K562 (cell line): ENCODE measurements at regions not wholly inside any gene's neighbourhood (a gene's known extent, or its start where the extent isn't known, plus 50 kb on each side); places are given as distances from the start of the nearest gene placed in this dataset.

Experiments used
- ATAC-seq: fragments of 200-7000 bp; cut with Tn5 transposase; 3 replicates; pipeline ENCODE4 v1.9.1; 2020; ENCODE audit warnings: moderate library complexity
- BruUV-seq: library from RNA; stranded (reverse); fragments of 400-500 nt; replicated peaks from 2 replicates; lab custom pipeline; 2021; lab: Mats Ljungman, UMichigan
- CTCF ChIA-PET: fragments of 300-600 bp; formaldehyde crosslinking; extraction: SDS; loops from one replicate; lab custom pipeline; 2021; ENCODE audit warnings: low intra/inter-chr PET ratio; lab: Yijun Ruan, JAX
- POLR2A ChIA-PET: fragments of 300-600, 350-650 bp; sonication (Branson Sonifier 250); formaldehyde crosslinking; extraction: SDS; loops from one replicate; lab custom pipeline; 2021; ENCODE audit warnings: antibody characterized with exemption, inconsistent platforms; lab: Yijun Ruan, JAX
- DNase-seq, 4 experiments: peaks; one replicate each; pipeline versions ENCODE4 v3.0.0 to v3.0.0-alpha.2; 2011 to 2018; ENCODE audit warnings: low spot score in 3 of 4, mixed read lengths in 3 of 4; ENCODE audit errors: extremely low read depth in 1 of 4
- FAIRE-seq: peaks from 2 replicates; lab custom pipeline; 2011; peaks lifted over from hg19 to GRCh38; lab: Jason Lieb, UNC
- H2AFZ ChIP-seq: 2 replicates; pipeline ENCODE4 v1.6.0; 2011; ENCODE audit warnings: low read depth, low read length, control low read depth, inconsistent platforms
- H3K27ac ChIP-seq: fragments of 200-600 bp; 3 replicates; pipeline ENCODE4 v1.8.0; 2011; ENCODE audit warnings: low read depth, mild to moderate bottlenecking, control low read depth, inconsistent platforms, low read length, moderate library complexity, mixed read lengths; ENCODE audit errors: extremely low read depth
- H3K27me3 ChIP-seq, 2 experiments: fragments of 300-600 bp in 1 of 2; 2 replicates in 1 of 2; 3 replicates in 1 of 2; pipeline versions ENCODE4 v1.6.0 to v1.8.0; 2011; ENCODE audit warnings: inconsistent platforms in 2 of 2, low read length in 2 of 2, mild to moderate bottlenecking in 1 of 2, mixed read lengths in 1 of 2, moderate library complexity in 1 of 2; ENCODE audit not compliant: control insufficient read depth in 2 of 2, insufficient read depth in 2 of 2
- H3K36me3 ChIP-seq: fragments of 300-600 bp; 3 replicates; pipeline ENCODE4 v1.8.0; 2011; ENCODE audit warnings: mild to moderate bottlenecking, low read length, inconsistent platforms; ENCODE audit not compliant: control insufficient read depth, insufficient read depth
- H3K4me1 ChIP-seq, 2 experiments: fragments of 200-600 bp in 1 of 2; replicated peaks in 1 of 2; 2 replicates in 1 of 2; 3 replicates in 1 of 2; pipeline versions ENCODE4 v1.5.1 to v1.8.0; 2011; ENCODE audit warnings: inconsistent platforms in 2 of 2, low read length in 2 of 2, mild to moderate bottlenecking in 1 of 2, mixed read lengths in 1 of 2, moderate library complexity in 1 of 2; ENCODE audit not compliant: control insufficient read depth in 2 of 2, insufficient read depth in 2 of 2
- H3K4me2 ChIP-seq: 2 replicates; pipeline ENCODE4 v1.6.1; 2011; ENCODE audit warnings: low read length, control low read depth, inconsistent platforms, mixed read lengths; ENCODE audit not compliant: insufficient read depth
- H3K4me3 ChIP-seq: fragments of 200-600 bp; sonication (generic), shearing (Covaris generic); 2 replicates; pipeline ENCODE4 v1.5.1; 2016; ENCODE audit warnings: control low read depth, inconsistent platforms
- H3K79me2 ChIP-seq: fragments of 200-600 bp; 3 replicates; pipeline ENCODE4 v1.8.0; 2011; ENCODE audit warnings: low read length, inconsistent platforms; ENCODE audit not compliant: control insufficient read depth, insufficient read depth
- H3K9ac ChIP-seq, 2 experiments: 2 replicates each; pipeline versions ENCODE4 v1.6.0 to v1.6.1; 2011; ENCODE audit warnings: low read depth in 2 of 2, low read length in 2 of 2, control low read depth in 1 of 2, inconsistent platforms in 1 of 2, mild to moderate bottlenecking in 1 of 2, mixed read lengths in 1 of 2; ENCODE audit not compliant: insufficient read depth in 1 of 2
- H3K9me1 ChIP-seq: one replicate; pipeline ENCODE4 v1.6.0; 2011; ENCODE audit warnings: inconsistent platforms, mild to moderate bottlenecking, low read length, moderate library complexity; ENCODE audit not compliant: control insufficient read depth, insufficient read depth
- H3K9me3 ChIP-seq: replicated peaks from 2 replicates; pipeline ENCODE4 v1.5.1; 2011; ENCODE audit warnings: low read depth, low read length, inconsistent platforms; ENCODE audit not compliant: control insufficient read depth, insufficient read depth
- H4K20me1 ChIP-seq: replicated peaks from 2 replicates; pipeline ENCODE4 v1.6.1; 2011; ENCODE audit warnings: low read length, inconsistent platforms, mixed read lengths; ENCODE audit not compliant: control insufficient read depth, insufficient read depth
- CBFA2T3 ChIP-seq: fragments of 450-650 bp; IDR thresholded peaks from 2 replicates; pipeline ENCODE4 v1.6.1; 2017
- HOXB6 ChIP-seq: fragments of 250-450 bp; sonication (Bioruptor Pico); IDR thresholded peaks from 2 replicates; pipeline ENCODE4 v1.5.1; 2022; ENCODE audit warnings: mild to moderate bottlenecking, borderline replicate concordance
- MAFF ChIP-seq: IDR thresholded peaks from 2 replicates; pipeline ENCODE4 v1.6.1; 2012; ENCODE audit warnings: low read length, improper control_type of control experiment
- MAFG ChIP-seq: fragments of 450-650 bp; conservative IDR thresholded peaks from 2 replicates; pipeline ENCODE4 v1.6.1; 2016; ENCODE audit warnings: missing genetic modification characterization, missing compliant biosample characterization
- NCOA6 ChIP-seq: fragments of 450-650 bp; IDR thresholded peaks from 2 replicates; pipeline ENCODE4 v1.6.1; 2017; ENCODE audit warnings: mild to moderate bottlenecking
- POLR2AphosphoS5 ChIP-seq: IDR thresholded peaks from 2 replicates; pipeline ENCODE4 v1.6.1; 2011; ENCODE audit warnings: mild to moderate bottlenecking, low read depth, low read length, moderate library complexity; ENCODE audit not compliant: control insufficient read depth, insufficient read depth
- ZFP1 ChIP-seq: fragments of 450-650 bp; formaldehyde crosslinking; IDR thresholded peaks from 2 replicates; pipeline ENCODE4 v1.4.0; 2020; ENCODE audit warnings: mild to moderate bottlenecking, mixed read lengths
- ZFP30 ChIP-seq: fragments of 250-450 bp; sonication (Bioruptor Pico); IDR thresholded peaks from 2 replicates; pipeline ENCODE4 v1.8.0; 2022; ENCODE audit warnings: moderate library complexity, mild to moderate bottlenecking, inconsistent platforms, borderline replicate concordance
- ZKSCAN1 ChIP-seq: fragments of 150-350 bp; IDR thresholded peaks from 2 replicates; pipeline ENCODE4 v1.6.1; 2016; ENCODE audit warnings: low read depth, low read length
- ZNF23 ChIP-seq: fragments of 250-450 bp; sonication (Bioruptor Pico); IDR thresholded peaks from 2 replicates; pipeline ENCODE4 v1.4.0; 2020; ENCODE audit warnings: mild to moderate bottlenecking
- ZNF354B ChIP-seq: fragments of 250-450 bp; sonication (Bioruptor Pico); IDR thresholded peaks from 2 replicates; pipeline ENCODE4 v1.4.0; 2020
- ZNF699 ChIP-seq: fragments of 250-450 bp; sonication (Bioruptor Pico); IDR thresholded peaks from 2 replicates; pipeline ENCODE4 v1.8.0; 2021; ENCODE audit warnings: mild to moderate bottlenecking, moderate library complexity; ENCODE audit not compliant: insufficient replicate concordance
- WGBS: fragments of 100-300 bp; shearing (Covaris generic); methylation state at CpG from one replicate; pipeline ENCODE4 v1.1.6; 2016; ENCODE audit warnings: low coverage, mixed read lengths; ENCODE audit not compliant: insufficient coverage; ENCODE audit errors: missing lambda C conversion rate; 5-methylcytosine and 5-hydroxymethylcytosine counted together
- in situ Hi-C: fragments of 300-500 bp; cut with MboI; formaldehyde crosslinking; loops from 4 replicates; pipeline ENCODE4 v1.15.0; 2018; ENCODE audit warnings: inconsistent platforms, mixed read lengths
- intact Hi-C: fragments of 100-400 bp; cut with micrococcal nuclease; formaldehyde crosslinking; loops from 2 replicates; pipeline ENCODE4 v1.14.2; 2022
- TF ChIP-seq, protein P1 (sequence below): sonication (generic); formaldehyde crosslinking; IDR thresholded peaks from 2 replicates; pipeline ENCODE4 v1.8.0; 2022; ENCODE audit warnings: missing genetic modification reagents, mild to moderate bottlenecking, borderline replicate concordance
- TF ChIP-seq, protein P2 (sequence below): sonication (generic); formaldehyde crosslinking; IDR thresholded peaks from 2 replicates; pipeline ENCODE4 v1.8.0; 2022; ENCODE audit warnings: missing genetic modification reagents, mild to moderate bottlenecking, moderate library complexity, borderline replicate concordance

DNA sequence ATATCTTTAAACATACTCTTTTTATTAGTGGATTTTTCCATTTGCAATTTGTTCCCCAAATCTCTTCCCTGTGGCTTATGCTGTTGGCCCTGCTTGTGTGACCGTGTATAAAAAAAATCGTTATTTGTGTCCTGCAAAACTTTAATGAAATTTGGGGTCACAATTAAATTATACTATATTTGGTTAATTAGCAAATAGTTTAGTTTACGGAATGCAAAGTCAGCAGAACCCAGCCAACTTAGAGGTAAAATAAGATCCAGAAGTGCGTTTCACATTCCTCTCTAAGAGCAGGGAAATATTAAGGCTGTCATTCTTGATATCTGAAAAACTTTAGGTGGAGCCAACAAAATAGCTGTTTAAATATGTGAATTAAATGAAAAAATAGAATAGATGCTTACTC is 2023.5 kb upstream of the WWC1 start:
- 2% methylated on average over 4 of the region's 4 CpGs for WGBS
- peak; percentile 12; the same call in 1 of the 2 replicates for TF ChIP-seq MAFF
- TF ChIP-seq, protein P1, sequence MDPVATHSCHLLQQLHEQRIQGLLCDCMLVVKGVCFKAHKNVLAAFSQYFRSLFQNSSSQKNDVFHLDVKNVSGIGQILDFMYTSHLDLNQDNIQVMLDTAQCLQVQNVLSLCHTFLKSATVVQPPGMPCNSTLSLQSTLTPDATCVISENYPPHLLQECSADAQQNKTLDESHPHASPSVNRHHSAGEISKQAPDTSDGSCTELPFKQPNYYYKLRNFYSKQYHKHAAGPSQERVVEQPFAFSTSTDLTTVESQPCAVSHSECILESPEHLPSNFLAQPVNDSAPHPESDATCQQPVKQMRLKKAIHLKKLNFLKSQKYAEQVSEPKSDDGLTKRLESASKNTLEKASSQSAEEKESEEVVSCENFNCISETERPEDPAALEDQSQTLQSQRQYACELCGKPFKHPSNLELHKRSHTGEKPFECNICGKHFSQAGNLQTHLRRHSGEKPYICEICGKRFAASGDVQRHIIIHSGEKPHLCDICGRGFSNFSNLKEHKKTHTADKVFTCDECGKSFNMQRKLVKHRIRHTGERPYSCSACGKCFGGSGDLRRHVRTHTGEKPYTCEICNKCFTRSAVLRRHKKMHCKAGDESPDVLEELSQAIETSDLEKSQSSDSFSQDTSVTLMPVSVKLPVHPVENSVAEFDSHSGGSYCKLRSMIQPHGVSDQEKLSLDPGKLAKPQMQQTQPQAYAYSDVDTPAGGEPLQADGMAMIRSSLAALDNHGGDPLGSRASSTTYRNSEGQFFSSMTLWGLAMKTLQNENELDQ (CRISPR knock-in tag), result no peak
- no peaks in the 10 kb centered on the region for H3K79me2 ChIP-seq
- no peaks in the 10 kb centered on the region for H4K20me1 ChIP-seq
- no peak for ATAC-seq
- in situ Hi-C loops (no loop called here), intact Hi-C loops (no loop called here)
- ChIA-PET POLR2A (no interaction called here), CTCF (no interaction called here)
- no peaks in the 10 kb centered on the region for H3K4me1 ChIP-seq
- H3K4me3 ChIP-seq, result no peak overlapping the region
- H3K27me3 ChIP-seq, result no peaks in the 10 kb centered on the region
- no peak overlapping the region for H3K4me2 ChIP-seq
- no peaks in the 10 kb centered on the region for H3K9me3 ChIP-seq
- H3K9ac ChIP-seq, result no peak overlapping the region
- no peaks in the 10 kb centered on the region for H3K9me1 ChIP-seq
- H2AFZ ChIP-seq, result no peak overlapping the region
- FAIRE-seq, result no peak
- no TSS peak for BruUV-seq
- no peaks in the 10 kb centered on the region for H3K36me3 ChIP-seq
- H3K27ac ChIP-seq, result no peak overlapping the region
- DNase-seq, result no peak

DNA sequence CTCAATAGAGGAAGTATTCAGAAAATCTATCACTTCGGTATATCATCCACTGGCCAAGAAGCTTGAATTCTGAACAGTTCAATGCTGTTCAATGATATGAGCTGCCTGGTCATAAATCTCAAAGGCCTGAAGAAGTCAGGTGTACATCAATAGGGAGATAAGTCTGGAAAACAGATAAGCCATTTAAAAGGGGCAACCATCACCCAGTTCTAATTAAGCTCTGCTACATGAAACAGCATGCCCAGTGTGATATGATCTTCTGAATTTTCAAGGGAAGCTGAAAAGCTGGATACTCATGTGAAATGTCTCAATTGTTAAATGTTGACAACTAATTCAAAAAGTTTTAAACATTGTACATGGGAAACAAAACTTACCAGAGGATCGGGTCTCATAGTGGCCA is 2020.7 kb upstream of the WWC1 start:
- DNase-seq (no peak), ATAC-seq (no peak), FAIRE-seq (no peak)
- no peaks in the 10 kb centered on the region for H4K20me1 ChIP-seq
- in situ Hi-C loops, result no loop called here
- no peaks in the 10 kb centered on the region for H3K36me3 ChIP-seq
- H3K27me3 ChIP-seq, result no peaks in the 10 kb centered on the region
- H2AFZ ChIP-seq, result no peak overlapping the region
- H3K9ac ChIP-seq, result no peak overlapping the region
- H3K9me3 ChIP-seq, result no peaks in the 10 kb centered on the region
- no peaks in the 10 kb centered on the region for H3K4me1 ChIP-seq
- no peak overlapping the region for H3K4me3 ChIP-seq
- BruUV-seq, result no TSS peak
- no peaks in the 10 kb centered on the region for H3K79me2 ChIP-seq
- intact Hi-C loops, result no loop called here
- H3K27ac ChIP-seq, result no peak overlapping the region
- no peak overlapping the region for H3K4me2 ChIP-seq
- WGBS, result 0% methylated on average over 2 of the region's 2 CpGs
- CTCF ChIA-PET, result no interaction called here
- H3K9me1 ChIP-seq, result no peaks in the 10 kb centered on the region
- POLR2A ChIA-PET, result no interaction called here
- TF ChIP-seq POLR2AphosphoS5 (no peak), NCOA6 (no peak), MAFG (tag) (no peak), ZFP30 (no peak), ZNF354B (no peak), ZFP1 (CRISPR knock-in tag) (no peak), CBFA2T3 (no peak), ZNF699 (CRISPR knock-in tag) (no peak), ZKSCAN1 (no peak), HOXB6 (CRISPR knock-in tag) (no peak), ZNF23 (no peak)
- TF ChIP-seq, protein P2, sequence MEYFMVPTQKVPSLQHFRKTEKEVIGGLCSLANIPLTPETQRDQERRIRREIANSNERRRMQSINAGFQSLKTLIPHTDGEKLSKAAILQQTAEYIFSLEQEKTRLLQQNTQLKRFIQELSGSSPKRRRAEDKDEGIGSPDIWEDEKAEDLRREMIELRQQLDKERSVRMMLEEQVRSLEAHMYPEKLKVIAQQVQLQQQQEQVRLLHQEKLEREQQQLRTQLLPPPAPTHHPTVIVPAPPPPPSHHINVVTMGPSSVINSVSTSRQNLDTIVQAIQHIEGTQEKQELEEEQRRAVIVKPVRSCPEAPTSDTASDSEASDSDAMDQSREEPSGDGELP (CRISPR knock-in tag), result no peak
